H1 (cell line): ENCODE measurements at regions not wholly inside any gene's neighbourhood (a gene's known extent, or its start where the extent isn't known, plus 50 kb on each side); places are given as distances from the start of the nearest gene placed in this dataset.

Experiments
- CHD1 ChIP-seq: IDR thresholded peaks from 2 replicates; pipeline ENCODE4 v1.6.1; 2012; ENCODE audit warnings: low read depth, low read length, improper control_type of control experiment
- SP2 ChIP-seq: IDR thresholded peaks from 2 replicates; pipeline ENCODE4 v1.6.1; 2012; ENCODE audit warnings: mild to moderate bottlenecking, low read length, inconsistent platforms
- TF ChIP-seq, protein P1 (sequence below): fragments of 300-600 bp; sonication (generic); IDR thresholded peaks from 2 replicates; pipeline ENCODE4 v1.7.1; 2012; ENCODE audit warnings: low read length, moderate library complexity, mild to moderate bottlenecking, inconsistent platforms; ENCODE audit not compliant: insufficient replicate concordance

DNA sequence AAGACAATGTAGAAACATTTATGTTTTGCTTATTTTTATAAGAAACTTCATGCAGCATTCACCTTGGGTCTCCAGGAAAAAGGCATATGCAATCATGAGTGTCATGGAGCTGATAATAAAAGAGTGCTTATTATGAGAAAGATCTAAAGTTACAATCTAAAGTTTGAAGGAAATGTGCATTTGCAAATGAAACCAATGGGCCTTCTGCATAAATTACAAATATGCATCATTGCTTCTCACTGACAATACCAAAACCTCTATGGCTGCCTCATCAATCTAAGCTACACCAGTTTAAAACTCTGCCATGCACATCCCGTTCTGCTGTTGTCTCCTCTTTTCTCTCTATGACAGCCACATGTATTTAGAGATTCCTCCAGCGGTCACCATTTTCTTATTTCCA lies 103.2 kb upstream of the ABI3BP start (continued):
- TF ChIP-seq, protein P1, sequence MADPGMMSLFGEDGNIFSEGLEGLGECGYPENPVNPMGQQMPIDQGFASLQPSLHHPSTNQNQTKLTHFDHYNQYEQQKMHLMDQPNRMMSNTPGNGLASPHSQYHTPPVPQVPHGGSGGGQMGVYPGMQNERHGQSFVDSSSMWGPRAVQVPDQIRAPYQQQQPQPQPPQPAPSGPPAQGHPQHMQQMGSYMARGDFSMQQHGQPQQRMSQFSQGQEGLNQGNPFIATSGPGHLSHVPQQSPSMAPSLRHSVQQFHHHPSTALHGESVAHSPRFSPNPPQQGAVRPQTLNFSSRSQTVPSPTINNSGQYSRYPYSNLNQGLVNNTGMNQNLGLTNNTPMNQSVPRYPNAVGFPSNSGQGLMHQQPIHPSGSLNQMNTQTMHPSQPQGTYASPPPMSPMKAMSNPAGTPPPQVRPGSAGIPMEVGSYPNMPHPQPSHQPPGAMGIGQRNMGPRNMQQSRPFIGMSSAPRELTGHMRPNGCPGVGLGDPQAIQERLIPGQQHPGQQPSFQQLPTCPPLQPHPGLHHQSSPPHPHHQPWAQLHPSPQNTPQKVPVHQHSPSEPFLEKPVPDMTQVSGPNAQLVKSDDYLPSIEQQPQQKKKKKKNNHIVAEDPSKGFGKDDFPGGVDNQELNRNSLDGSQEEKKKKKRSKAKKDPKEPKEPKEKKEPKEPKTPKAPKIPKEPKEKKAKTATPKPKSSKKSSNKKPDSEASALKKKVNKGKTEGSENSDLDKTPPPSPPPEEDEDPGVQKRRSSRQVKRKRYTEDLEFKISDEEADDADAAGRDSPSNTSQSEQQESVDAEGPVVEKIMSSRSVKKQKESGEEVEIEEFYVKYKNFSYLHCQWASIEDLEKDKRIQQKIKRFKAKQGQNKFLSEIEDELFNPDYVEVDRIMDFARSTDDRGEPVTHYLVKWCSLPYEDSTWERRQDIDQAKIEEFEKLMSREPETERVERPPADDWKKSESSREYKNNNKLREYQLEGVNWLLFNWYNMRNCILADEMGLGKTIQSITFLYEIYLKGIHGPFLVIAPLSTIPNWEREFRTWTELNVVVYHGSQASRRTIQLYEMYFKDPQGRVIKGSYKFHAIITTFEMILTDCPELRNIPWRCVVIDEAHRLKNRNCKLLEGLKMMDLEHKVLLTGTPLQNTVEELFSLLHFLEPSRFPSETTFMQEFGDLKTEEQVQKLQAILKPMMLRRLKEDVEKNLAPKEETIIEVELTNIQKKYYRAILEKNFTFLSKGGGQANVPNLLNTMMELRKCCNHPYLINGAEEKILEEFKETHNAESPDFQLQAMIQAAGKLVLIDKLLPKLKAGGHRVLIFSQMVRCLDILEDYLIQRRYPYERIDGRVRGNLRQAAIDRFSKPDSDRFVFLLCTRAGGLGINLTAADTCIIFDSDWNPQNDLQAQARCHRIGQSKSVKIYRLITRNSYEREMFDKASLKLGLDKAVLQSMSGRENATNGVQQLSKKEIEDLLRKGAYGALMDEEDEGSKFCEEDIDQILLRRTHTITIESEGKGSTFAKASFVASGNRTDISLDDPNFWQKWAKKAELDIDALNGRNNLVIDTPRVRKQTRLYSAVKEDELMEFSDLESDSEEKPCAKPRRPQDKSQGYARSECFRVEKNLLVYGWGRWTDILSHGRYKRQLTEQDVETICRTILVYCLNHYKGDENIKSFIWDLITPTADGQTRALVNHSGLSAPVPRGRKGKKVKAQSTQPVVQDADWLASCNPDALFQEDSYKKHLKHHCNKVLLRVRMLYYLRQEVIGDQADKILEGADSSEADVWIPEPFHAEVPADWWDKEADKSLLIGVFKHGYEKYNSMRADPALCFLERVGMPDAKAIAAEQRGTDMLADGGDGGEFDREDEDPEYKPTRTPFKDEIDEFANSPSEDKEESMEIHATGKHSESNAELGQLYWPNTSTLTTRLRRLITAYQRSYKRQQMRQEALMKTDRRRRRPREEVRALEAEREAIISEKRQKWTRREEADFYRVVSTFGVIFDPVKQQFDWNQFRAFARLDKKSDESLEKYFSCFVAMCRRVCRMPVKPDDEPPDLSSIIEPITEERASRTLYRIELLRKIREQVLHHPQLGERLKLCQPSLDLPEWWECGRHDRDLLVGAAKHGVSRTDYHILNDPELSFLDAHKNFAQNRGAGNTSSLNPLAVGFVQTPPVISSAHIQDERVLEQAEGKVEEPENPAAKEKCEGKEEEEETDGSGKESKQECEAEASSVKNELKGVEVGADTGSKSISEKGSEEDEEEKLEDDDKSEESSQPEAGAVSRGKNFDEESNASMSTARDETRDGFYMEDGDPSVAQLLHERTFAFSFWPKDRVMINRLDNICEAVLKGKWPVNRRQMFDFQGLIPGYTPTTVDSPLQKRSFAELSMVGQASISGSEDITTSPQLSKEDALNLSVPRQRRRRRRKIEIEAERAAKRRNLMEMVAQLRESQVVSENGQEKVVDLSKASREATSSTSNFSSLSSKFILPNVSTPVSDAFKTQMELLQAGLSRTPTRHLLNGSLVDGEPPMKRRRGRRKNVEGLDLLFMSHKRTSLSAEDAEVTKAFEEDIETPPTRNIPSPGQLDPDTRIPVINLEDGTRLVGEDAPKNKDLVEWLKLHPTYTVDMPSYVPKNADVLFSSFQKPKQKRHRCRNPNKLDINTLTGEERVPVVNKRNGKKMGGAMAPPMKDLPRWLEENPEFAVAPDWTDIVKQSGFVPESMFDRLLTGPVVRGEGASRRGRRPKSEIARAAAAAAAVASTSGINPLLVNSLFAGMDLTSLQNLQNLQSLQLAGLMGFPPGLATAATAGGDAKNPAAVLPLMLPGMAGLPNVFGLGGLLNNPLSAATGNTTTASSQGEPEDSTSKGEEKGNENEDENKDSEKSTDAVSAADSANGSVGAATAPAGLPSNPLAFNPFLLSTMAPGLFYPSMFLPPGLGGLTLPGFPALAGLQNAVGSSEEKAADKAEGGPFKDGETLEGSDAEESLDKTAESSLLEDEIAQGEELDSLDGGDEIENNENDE: no peak
- no peak for TF ChIP-seq CHD1
- no peak for TF ChIP-seq SP2
